IMR-90 (cell line): ENCODE measurements at regions not wholly inside any gene's neighbourhood (a gene's known extent, or its start where the extent isn't known, plus 50 kb on each side); places are given as distances from the start of the nearest gene placed in this dataset.

ENCODE experiments used
- ATAC-seq: fragments of 200-7000 bp; cut with Tn5 transposase; 2 replicates; pipeline ENCODE4 v1.9.1; 2020; ENCODE audit warnings: low read depth, mild to moderate bottlenecking, moderate library complexity
- BruUV-seq: library from RNA; stranded (reverse); fragments of 400-500 nt; replicated peaks from 2 replicates; lab custom pipeline; 2021; lab: Mats Ljungman, UMichigan
- CTCF ChIA-PET: fragments of 300-600 bp; formaldehyde crosslinking; extraction: SDS; loops from one replicate; lab custom pipeline; 2021; ENCODE audit warnings: antibody characterized with exemption; lab: Yijun Ruan, JAX
- POLR2A ChIA-PET: fragments of 300-600 bp; sonication (Branson Sonifier 250); formaldehyde crosslinking; loops from one replicate; lab custom pipeline; 2022; ENCODE audit warnings: antibody characterized with exemption; ENCODE audit not compliant: unreplicated experiment; lab: Charles Lee
- DNase-seq: peaks from one replicate; pipeline ENCODE4 v3.0.0; 2013
- H2AFZ ChIP-seq: replicated peaks from 2 replicates; pipeline ENCODE3; 2013; ENCODE audit warnings: low read length, mild to moderate bottlenecking; ENCODE audit not compliant: poor library complexity
- H2AK5ac ChIP-seq: 2 replicates; pipeline ENCODE4 v1.6.1; 2013; ENCODE audit warnings: low read depth, low read length, inconsistent platforms
- H2AK9ac ChIP-seq: replicated peaks from 2 replicates; pipeline ENCODE3; 2013; ENCODE audit warnings: mild to moderate bottlenecking, low read depth, low read length, moderate library complexity; ENCODE audit not compliant: poor library complexity
- H2BK120ac ChIP-seq: 2 replicates; pipeline ENCODE4 v1.6.1; 2013; ENCODE audit warnings: low read depth, low read length, inconsistent platforms
- H2BK15ac ChIP-seq: 3 replicates; pipeline ENCODE4 v1.6.1; 2013; ENCODE audit warnings: low read depth, low read length, inconsistent platforms
- H2BK20ac ChIP-seq: 2 replicates; pipeline ENCODE4 v1.6.1; 2013; ENCODE audit warnings: low read depth, mild to moderate bottlenecking, inconsistent platforms, low read length, moderate library complexity
- H2BK5ac ChIP-seq: 2 replicates; pipeline ENCODE4 v1.6.1; 2013; ENCODE audit warnings: mild to moderate bottlenecking, low read depth, low read length, inconsistent platforms; ENCODE audit not compliant: poor library complexity, severe bottlenecking
- H3K14ac ChIP-seq: replicated peaks from 2 replicates; pipeline ENCODE4 v1.6.1; 2013; ENCODE audit warnings: low read depth, low read length, inconsistent platforms
- H3K18ac ChIP-seq: 2 replicates; pipeline ENCODE4 v1.6.1; 2013; ENCODE audit warnings: low read depth, low read length, control low read depth
- H3K23ac ChIP-seq: 2 replicates; pipeline ENCODE4 v1.6.1; 2013; ENCODE audit warnings: low read depth, low read length, inconsistent platforms
- H3K27ac ChIP-seq: 2 replicates; pipeline ENCODE4 v1.5.1; 2013; ENCODE audit warnings: mild to moderate bottlenecking, control low read depth, low read length; ENCODE audit not compliant: insufficient read depth
- H3K27me3 ChIP-seq: 2 replicates; pipeline ENCODE4 v1.6.1; 2013; ENCODE audit warnings: low read length; ENCODE audit not compliant: control insufficient read depth, insufficient read depth
- H3K36me3 ChIP-seq: 2 replicates; pipeline ENCODE4 v1.6.1; 2013; ENCODE audit warnings: low read length, mixed read lengths; ENCODE audit not compliant: control insufficient read depth, insufficient read depth
- H3K4ac ChIP-seq: 2 replicates; pipeline ENCODE4 v1.6.1; 2013; ENCODE audit warnings: low read depth, low read length, inconsistent platforms
- H3K4me1 ChIP-seq: 2 replicates; pipeline ENCODE4 v1.6.1; 2013; ENCODE audit warnings: low read length, mixed read lengths; ENCODE audit not compliant: control insufficient read depth, insufficient read depth
- H3K4me2 ChIP-seq: 2 replicates; pipeline ENCODE4 v1.6.1; 2013; ENCODE audit warnings: low read depth, mild to moderate bottlenecking, control low read depth, low read length, moderate library complexity
- H3K4me3 ChIP-seq: 2 replicates; pipeline ENCODE4 v1.5.1; 2013; ENCODE audit warnings: low read depth, mild to moderate bottlenecking, control low read depth, low read length, moderate library complexity; ENCODE audit not compliant: insufficient read depth
- H3K56ac ChIP-seq: 2 replicates; pipeline ENCODE4 v1.6.1; 2013; ENCODE audit warnings: low read length, inconsistent platforms; ENCODE audit not compliant: insufficient read depth; ENCODE audit errors: extremely low read depth
- H3K79me1 ChIP-seq, 2 experiments: 2 replicates each; pipeline ENCODE4 v1.6.1; 2013; ENCODE audit warnings: low read length in 2 of 2, inconsistent platforms in 1 of 2, low read depth in 1 of 2
- H3K9ac ChIP-seq: 2 replicates; pipeline ENCODE4 v1.6.1; 2013; ENCODE audit warnings: low read depth, low read length, control low read depth
- H3K9me1 ChIP-seq: 2 replicates; pipeline ENCODE4 v1.6.1; 2013; ENCODE audit warnings: low read length, inconsistent platforms; ENCODE audit not compliant: insufficient read depth
- H3K9me3 ChIP-seq: 2 replicates; pipeline ENCODE4 v1.6.1; 2013; ENCODE audit warnings: low read length; ENCODE audit not compliant: control insufficient read depth, insufficient read depth
- H4K20me1 ChIP-seq: 2 replicates; pipeline ENCODE4 v1.6.1; 2013; ENCODE audit warnings: low read length, inconsistent platforms; ENCODE audit not compliant: insufficient read depth
- H4K5ac ChIP-seq: 2 replicates; pipeline ENCODE4 v1.6.1; 2013; ENCODE audit warnings: mild to moderate bottlenecking, low read depth, low read length, control low read depth
- H4K8ac ChIP-seq, 2 experiments: 2 replicates each; pipeline ENCODE4 v1.6.1; 2013; ENCODE audit warnings: low read depth in 2 of 2, low read length in 2 of 2, control low read depth in 1 of 2, inconsistent platforms in 1 of 2
- H4K91ac ChIP-seq: 2 replicates; pipeline ENCODE4 v1.6.1; 2013; ENCODE audit warnings: low read depth, low read length, inconsistent platforms; ENCODE audit not compliant: insufficient read depth
- BHLHE40 ChIP-seq: fragments of 150-350 bp; IDR thresholded peaks from 2 replicates; pipeline ENCODE4 v1.6.1; 2016; ENCODE audit warnings: mild to moderate bottlenecking, low read depth, low read length
- CEBPB ChIP-seq: IDR thresholded peaks from 2 replicates; pipeline ENCODE4 v1.6.1; 2012; ENCODE audit warnings: low read depth, low read length, improper control_type of control experiment
- CHD1 ChIP-seq: IDR thresholded peaks from 2 replicates; pipeline ENCODE4 v1.6.1; 2012; ENCODE audit warnings: low read depth, low read length, improper control_type of control experiment
- MAZ ChIP-seq: IDR thresholded peaks from 2 replicates; pipeline ENCODE4 v1.6.1; 2012; ENCODE audit warnings: low read depth, mild to moderate bottlenecking, low read length, improper control_type of control experiment, moderate library complexity, borderline replicate concordance
- MXI1 ChIP-seq: IDR thresholded peaks from 2 replicates; pipeline ENCODE4 v1.6.1; 2012; ENCODE audit warnings: low read depth, mild to moderate bottlenecking, low read length, moderate library complexity, borderline replicate concordance
- NFE2L2 ChIP-seq: fragments of 150-350 bp; IDR thresholded peaks from 2 replicates; pipeline ENCODE4 v1.6.1; 2016; ENCODE audit warnings: low read depth, mild to moderate bottlenecking, low read length
- POLR2A ChIP-seq: IDR thresholded peaks from 2 replicates; pipeline ENCODE4 v1.6.1; 2012; ENCODE audit warnings: mild to moderate bottlenecking, low read depth, low read length
- RAD21 ChIP-seq: IDR thresholded peaks from 2 replicates; pipeline ENCODE4 v1.6.1; 2012; ENCODE audit warnings: low read length, improper control_type of control experiment
- RFX5 ChIP-seq: IDR thresholded peaks from 2 replicates; pipeline ENCODE4 v1.8.0; 2012; ENCODE audit warnings: low read depth, mild to moderate bottlenecking, low read length, moderate library complexity
- SMC3 ChIP-seq: fragments of 150-350 bp; IDR thresholded peaks from 2 replicates; pipeline ENCODE4 v1.6.1; 2016; ENCODE audit warnings: low read depth, mild to moderate bottlenecking, antibody characterized with exemption, low read length, moderate library complexity
- WGBS, 2 experiments: methylation state at CpG; one replicate each; pipeline versions ENCODE4 v1.1.5 to v1.1.7; 2013; ENCODE audit warnings: missing lambda C conversion rate in 2 of 2; ENCODE audit not compliant: insufficient read length in 1 of 2; ENCODE audit errors: extremely low coverage in 2 of 2; 5-methylcytosine and 5-hydroxymethylcytosine counted together
- dilution Hi-C: fragments of 300-500 bp; cut with HindIII; formaldehyde crosslinking; loops from one replicate; pipeline ENCODE4 v1.14.3; 2018; ENCODE audit warnings: low sequenced_read_pairs; ENCODE audit not compliant: unreplicated experiment
- in situ Hi-C: fragments of 300-500 bp; cut with MboI; formaldehyde crosslinking; loops from 3 replicates; pipeline ENCODE4 v1.14.3; 2019; ENCODE audit warnings: low sequenced_read_pairs, inconsistent platforms, mixed read lengths
- intact Hi-C: fragments of 100-400 bp; cut with micrococcal nuclease; formaldehyde crosslinking; loops from 2 replicates; pipeline ENCODE4 v1.10.0; 2022
- TF ChIP-seq, protein P1 (sequence below): conservative IDR thresholded peaks from 2 replicates; pipeline ENCODE4 v1.5.1; 2012; ENCODE audit warnings: mild to moderate bottlenecking, low read depth, low read length, improper control_type of control experiment
- TF ChIP-seq, protein P2 (sequence below): fragments of 150-350 bp; IDR thresholded peaks from 2 replicates; pipeline ENCODE4 v1.6.1; 2017; ENCODE audit warnings: mild to moderate bottlenecking, antibody characterized with exemption, low read length, low read depth

DNA sequence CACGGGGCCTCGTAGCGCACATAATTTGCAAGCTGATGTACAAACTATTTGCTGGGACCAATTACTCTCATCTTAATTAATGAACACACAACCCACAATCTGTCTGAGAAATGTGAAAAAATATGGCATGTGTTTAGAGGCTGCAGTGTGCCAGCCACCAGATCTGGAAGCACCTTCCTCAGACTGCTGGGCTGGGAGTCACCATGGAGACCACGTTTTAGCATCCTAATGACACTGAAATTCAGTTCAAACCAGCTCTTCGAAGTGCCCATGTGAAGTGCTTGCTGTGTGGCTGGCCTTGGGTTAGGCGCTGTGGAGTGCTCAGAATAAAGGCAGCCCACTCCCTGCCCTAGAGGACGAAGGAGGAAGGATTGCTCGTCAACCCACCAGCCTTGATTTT is 482.4 kb downstream of the OMA1 start:
- no peak overlapping the region for H3K4me3 ChIP-seq
- H2AK9ac ChIP-seq, result no peak overlapping the region
- H3K27ac ChIP-seq, result no peak overlapping the region
- no peak overlapping the region for H3K4me2 ChIP-seq
- H3K79me1 ChIP-seq, result no peaks in the 10 kb centered on the region
- CTCF ChIA-PET, result no interaction called here
- no peak overlapping the region for H2BK20ac ChIP-seq
- no peak overlapping the region for H4K8ac ChIP-seq
- no peak overlapping the region for H3K9ac ChIP-seq
- no peaks in the 10 kb centered on the region for H3K27me3 ChIP-seq
- no TSS peak for BruUV-seq
- dilution Hi-C loops, result no loop called here
- no peak overlapping the region for H2BK15ac ChIP-seq
- POLR2A ChIA-PET, result no interaction called here
- H3K18ac ChIP-seq, result no peak overlapping the region
- H2AFZ ChIP-seq, result no peak overlapping the region
- H2BK5ac ChIP-seq, result no peak overlapping the region
- no peak overlapping the region for H4K5ac ChIP-seq
- 60% methylated on average over 1 of the region's 8 CpGs; no CpG with 5 or more reads in 1 of the 2 experiments for WGBS, 2 experiments
- H3K36me3 ChIP-seq, result no peaks in the 10 kb centered on the region
- no peak overlapping the region for H2AK5ac ChIP-seq
- H3K4me1 ChIP-seq, result no peaks in the 10 kb centered on the region
- in situ Hi-C loops, result no loop called here
- H3K23ac ChIP-seq, result no peak overlapping the region
- H3K4ac ChIP-seq, result no peak overlapping the region
- H3K9me1 ChIP-seq, result no peaks in the 10 kb centered on the region
- H3K14ac ChIP-seq, result no peak overlapping the region
- TF ChIP-seq CHD1, result no peak
- TF ChIP-seq POLR2A, result no peak
- TF ChIP-seq BHLHE40, result no peak
- no peak for TF ChIP-seq MAZ
- TF ChIP-seq SMC3, result no peak
- no peak for TF ChIP-seq MXI1
- TF ChIP-seq RFX5, result no peak
- no peak for TF ChIP-seq CEBPB
- TF ChIP-seq, protein P1, sequence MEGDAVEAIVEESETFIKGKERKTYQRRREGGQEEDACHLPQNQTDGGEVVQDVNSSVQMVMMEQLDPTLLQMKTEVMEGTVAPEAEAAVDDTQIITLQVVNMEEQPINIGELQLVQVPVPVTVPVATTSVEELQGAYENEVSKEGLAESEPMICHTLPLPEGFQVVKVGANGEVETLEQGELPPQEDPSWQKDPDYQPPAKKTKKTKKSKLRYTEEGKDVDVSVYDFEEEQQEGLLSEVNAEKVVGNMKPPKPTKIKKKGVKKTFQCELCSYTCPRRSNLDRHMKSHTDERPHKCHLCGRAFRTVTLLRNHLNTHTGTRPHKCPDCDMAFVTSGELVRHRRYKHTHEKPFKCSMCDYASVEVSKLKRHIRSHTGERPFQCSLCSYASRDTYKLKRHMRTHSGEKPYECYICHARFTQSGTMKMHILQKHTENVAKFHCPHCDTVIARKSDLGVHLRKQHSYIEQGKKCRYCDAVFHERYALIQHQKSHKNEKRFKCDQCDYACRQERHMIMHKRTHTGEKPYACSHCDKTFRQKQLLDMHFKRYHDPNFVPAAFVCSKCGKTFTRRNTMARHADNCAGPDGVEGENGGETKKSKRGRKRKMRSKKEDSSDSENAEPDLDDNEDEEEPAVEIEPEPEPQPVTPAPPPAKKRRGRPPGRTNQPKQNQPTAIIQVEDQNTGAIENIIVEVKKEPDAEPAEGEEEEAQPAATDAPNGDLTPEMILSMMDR, result no peak
- TF ChIP-seq, protein P2, sequence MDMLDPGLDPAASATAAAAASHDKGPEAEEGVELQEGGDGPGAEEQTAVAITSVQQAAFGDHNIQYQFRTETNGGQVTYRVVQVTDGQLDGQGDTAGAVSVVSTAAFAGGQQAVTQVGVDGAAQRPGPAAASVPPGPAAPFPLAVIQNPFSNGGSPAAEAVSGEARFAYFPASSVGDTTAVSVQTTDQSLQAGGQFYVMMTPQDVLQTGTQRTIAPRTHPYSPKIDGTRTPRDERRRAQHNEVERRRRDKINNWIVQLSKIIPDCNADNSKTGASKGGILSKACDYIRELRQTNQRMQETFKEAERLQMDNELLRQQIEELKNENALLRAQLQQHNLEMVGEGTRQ, result no peak
- no peak for TF ChIP-seq RAD21
- no peak for TF ChIP-seq NFE2L2
- DNase-seq, result no peak
- H2BK120ac ChIP-seq, result no peak overlapping the region
- H3K56ac ChIP-seq, result no peak overlapping the region
- no peak for ATAC-seq
- intact Hi-C loops, result no loop called here
- H4K20me1 ChIP-seq, result no peaks in the 10 kb centered on the region
- no peak overlapping the region for H4K91ac ChIP-seq
- no peaks in the 10 kb centered on the region; the same call in 1 of the 2 replicates for H3K9me3 ChIP-seq
